ENCODE measurements at regions not wholly inside any gene's neighbourhood (a gene's known extent, or its start where the extent isn't known, plus 50 kb on each side); places are given as distances from the start of the nearest gene placed in this dataset.

- TF ChIP-seq CHD2 (IDR thresholded peaks at IDR 0.05; ENCODE audit: borderline replicate concordance, low read depth, low read length) (no peak), BCL11A (IDR thresholded peaks at IDR 0.05; ENCODE audit: low read depth, low read length) (no peak)
These were observed 119.2 kb upstream of the ALDH1A3 start (continued) for GRCh38 chr15:100760357-100760903.

GRCh38 chr15:100761290-100761935 is 118.2 kb upstream of the ALDH1A3 start:
- no peaks in the 10 kb centered on the region for H4K20me1 ChIP-seq (ENCODE audit: control insufficient read depth, insufficient read depth)
- H3K36me3 ChIP-seq (ENCODE audit: control insufficient read depth in 2 of 2, insufficient read depth in 2 of 2, low read length in 1 of 2): no peaks in the 10 kb centered on the region
- ChIA-PET RAD21 (ENCODE audit: unreplicated experiment) (no interaction called here), POLR2A (no interaction called here), SMC1A (ENCODE audit: uncharacterized antibody, unreplicated experiment) (interaction anchor here (1.8 kb wide), 1 partner anchor 12 kb away, joined by 5 read pairs; no protein-coding TSS in a partner anchor), CTCF (no interaction called here)
- no TSS peak for BruUV-seq (replicated peaks)
- WGBS (ENCODE audit: insufficient coverage, insufficient replicate concordance, low lambda C conversion rate, missing lambda C conversion rate): 15% methylated on average over 13 of the region's 13 CpGs
- H3K27me3 ChIP-seq (replicated peaks in 1 of 2; ENCODE audit: control insufficient read depth in 2 of 2, insufficient read depth in 2 of 2, low read length in 1 of 2): no peaks in the 10 kb centered on the region; a peak in 3 of 4 replicates
- H3K4me2 ChIP-seq (ENCODE audit: control insufficient read depth, insufficient read depth): no peak overlapping the region
- H3K9ac ChIP-seq (ENCODE audit: control insufficient read depth, insufficient read depth, low read length): no peak overlapping the region
- H2AFZ ChIP-seq (ENCODE audit: control insufficient read depth, low read depth, low read length): no peak overlapping the region
- no peak overlapping the region for H3K27ac ChIP-seq (ENCODE audit: control insufficient read depth, insufficient read depth)
- FAIRE-seq (no peak), DNase-seq (ENCODE audit: low read depth, low spot score) (no peak), ATAC-seq (no peak)
- TF ChIP-seq ESRRA (IDR thresholded peaks at IDR 0.05; ENCODE audit: low read length): no peak
- TF ChIP-seq BACH1 (IDR thresholded peaks at IDR 0.05; ENCODE audit: borderline replicate concordance): no peak
- no peak for TF ChIP-seq CREM (IDR thresholded peaks at IDR 0.05; ENCODE audit: low read depth)
- TF ChIP-seq POU2F2 (IDR thresholded peaks at IDR 0.05; ENCODE audit: borderline replicate concordance, low read depth, low read length): no peak
- no peak for TF ChIP-seq EED (IDR thresholded peaks at IDR 0.05; ENCODE audit: low read depth)
- H3K79me2 ChIP-seq (ENCODE audit: control insufficient read depth, insufficient read depth, low read length): no peaks in the 10 kb centered on the region
- no peaks in the 10 kb centered on the region for H3K4me1 ChIP-seq (ENCODE audit: control insufficient read depth, insufficient read depth, low read length)
- intact Hi-C loops (cut with micrococcal nuclease; ENCODE audit: unreplicated experiment): no loop called here
- in situ Hi-C loops (cut with MboI): no loop called here
- H3K4me3 ChIP-seq: no peak overlapping the region
- no peaks in the 10 kb centered on the region for H3K9me3 ChIP-seq (replicated peaks; ENCODE audit: control insufficient read depth, insufficient read depth, low read length)

Data from GM12878 (cell line).